Activated naive CD4-positive, alpha-beta T cell treated with anti-CD3 and anti-CD28 coated beads for 36 hours (primary cell): ENCODE measurements at regions not wholly inside any gene's neighbourhood (a gene's known extent, or its start where the extent isn't known, plus 50 kb on each side); places are given as distances from the start of the nearest gene placed in this dataset.

ENCODE experiments used
- CTCF ChIA-PET: fragments of 350-600 bp; sonication (Branson Sonifier 250); formaldehyde crosslinking; loops from one replicate; lab custom pipeline; 2021; ENCODE audit warnings: antibody characterized with exemption; lab: Charles Lee
- DNase-seq: peaks from one replicate; pipeline ENCODE4 v3.0.0-alpha.2; 2020
- H3K27ac Mint-ChIP-seq: one replicate; pipeline ENCODE4 v1.8.0; 2021; ENCODE audit warnings: mild to moderate bottlenecking, mixed read lengths
- H3K27me3 Mint-ChIP-seq: one replicate; pipeline ENCODE4 v1.8.0; 2021; ENCODE audit warnings: low read depth, mixed read lengths
- H3K36me3 Mint-ChIP-seq: one replicate; pipeline ENCODE4 v1.8.0; 2021; ENCODE audit warnings: low read depth, mixed read lengths
- H3K4me1 Mint-ChIP-seq: one replicate; pipeline ENCODE4 v1.8.0; 2021; ENCODE audit warnings: low read depth, mixed read lengths
- H3K4me3 Mint-ChIP-seq: one replicate; pipeline ENCODE4 v1.8.0; 2021; ENCODE audit warnings: mild to moderate bottlenecking, moderate library complexity, mixed read lengths
- H3K9me3 Mint-ChIP-seq: one replicate; pipeline ENCODE4 v1.8.0; 2021; ENCODE audit warnings: mixed read lengths
- intact Hi-C: fragments of 100-400 bp; cut with micrococcal nuclease; formaldehyde crosslinking; loops from one replicate; pipeline ENCODE4 v1.15.1; 2023

DNA sequence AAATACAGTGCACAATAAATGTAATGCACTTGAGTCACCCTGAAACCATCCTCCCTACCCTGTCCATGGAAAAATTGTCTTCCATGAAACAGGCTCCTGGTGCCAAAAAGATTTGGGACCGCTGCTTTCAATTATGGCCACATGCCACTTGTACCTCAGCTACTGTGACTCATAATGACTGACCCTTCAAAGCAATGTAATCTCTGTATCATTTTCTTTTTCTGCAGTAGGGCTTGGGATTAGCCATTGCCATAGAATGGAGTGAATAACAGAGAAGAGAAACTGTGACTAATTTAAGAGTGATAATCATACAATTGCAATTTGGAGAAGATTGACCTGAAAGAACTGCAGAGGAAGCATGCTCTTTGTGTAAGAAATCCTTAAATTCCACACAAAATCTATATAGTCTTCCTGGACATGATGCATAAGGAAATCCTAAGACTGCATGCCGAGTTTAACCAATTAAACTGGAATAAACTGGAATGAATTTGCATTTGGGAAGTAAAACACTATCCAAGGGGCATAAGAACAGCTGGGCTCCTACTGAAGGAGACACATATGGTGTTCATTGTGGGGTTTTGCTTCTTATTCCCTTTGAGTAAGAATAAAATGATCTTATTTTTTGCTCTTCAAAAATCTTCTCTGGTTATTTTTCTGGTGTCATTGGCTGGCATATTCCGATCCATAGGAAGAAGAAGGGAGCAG lies 59.5 kb upstream of the SLC7A1 start:
- CTCF ChIA-PET = no interaction called here
- Mint-ChIP-seq H3K27ac (no peak overlapping the region), H3K9me3 (peaks cover 5% of the 10 kb centered on the region), H3K4me1 (no peaks in the 10 kb centered on the region), H3K27me3 (peaks cover 5% of the 10 kb centered on the region), H3K4me3 (no peak overlapping the region), H3K36me3 (no peaks in the 10 kb centered on the region)
- no peak for DNase-seq
- intact Hi-C loops = no loop called here

DNA sequence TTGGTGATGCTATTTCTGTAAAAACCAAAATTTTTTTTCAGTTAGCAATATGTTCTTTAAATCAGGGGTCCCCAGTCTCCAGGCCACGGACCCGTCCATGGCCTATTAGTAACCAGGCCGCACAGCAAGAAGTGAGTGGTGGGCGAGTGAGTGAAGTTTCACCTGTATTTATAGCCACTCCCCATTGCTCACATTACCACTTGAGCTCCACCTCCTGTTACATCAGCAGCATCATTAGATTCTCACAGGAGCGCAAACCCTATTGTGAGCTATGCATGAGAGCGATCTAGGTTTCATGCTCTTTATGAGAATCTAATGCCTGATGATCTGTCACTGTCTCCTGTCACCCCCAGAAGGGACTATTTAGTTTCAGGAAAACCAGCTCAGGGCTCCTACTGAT lies 58.9 kb upstream of the SLC7A1 start:
- Mint-ChIP-seq H3K27me3 (peaks cover 5% of the 10 kb centered on the region), H3K4me1 (no peaks in the 10 kb centered on the region), H3K4me3 (no peak overlapping the region), H3K9me3 (no peaks in the 10 kb centered on the region), H3K27ac (no peak overlapping the region), H3K36me3 (no peaks in the 10 kb centered on the region)
- no peak for DNase-seq
- CTCF ChIA-PET = no interaction called here
- intact Hi-C loops = no loop called here

DNA sequence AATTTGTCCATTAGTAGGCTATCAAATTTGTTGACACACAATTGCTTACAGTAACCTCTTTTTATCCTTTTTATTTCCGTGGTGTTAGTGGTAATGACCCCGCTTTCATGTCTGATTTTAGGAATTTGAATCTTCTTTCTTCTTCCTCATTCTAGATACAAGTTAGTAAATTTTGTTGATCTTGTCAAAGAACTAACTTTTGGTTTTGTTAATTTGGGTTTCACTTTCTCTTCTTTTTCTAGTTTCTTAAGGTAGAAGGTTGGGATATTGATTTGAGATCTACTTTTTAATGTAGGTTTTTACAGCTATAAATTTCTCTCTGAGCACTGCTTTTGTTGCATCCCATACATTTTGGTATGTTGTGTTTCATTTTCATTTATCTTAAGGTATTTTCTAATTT lies 53.3 kb upstream of the SLC7A1 start:
- no peak overlapping the region for H3K27ac Mint-ChIP-seq
- peaks cover 4% of the 10 kb centered on the region for H3K4me1 Mint-ChIP-seq
- DNase-seq = no peak
- H3K9me3 Mint-ChIP-seq = no peaks in the 10 kb centered on the region
- no peak overlapping the region for H3K4me3 Mint-ChIP-seq
- CTCF ChIA-PET = no interaction called here
- H3K27me3 Mint-ChIP-seq = no peaks in the 10 kb centered on the region
- intact Hi-C loops = no loop called here
- H3K36me3 Mint-ChIP-seq = no peaks in the 10 kb centered on the region
